ENCODE measurements at regions not wholly inside any gene's neighbourhood (a gene's known extent, or its start where the extent isn't known, plus 50 kb on each side); places are given as distances from the start of the nearest gene placed in this dataset.

GRCh38 chr11:43589601-43590250 lies 90.8 kb upstream of the HSD17B12 start:
- DNase-seq (ENCODE audit: low read depth in 1 of 2, low spot score in 1 of 2) = no peak
- peaks cover 2% of the 10 kb centered on the region for H3K27me3 ChIP-seq (ENCODE audit: insufficient read depth, poor library complexity, severe bottlenecking)
- no peak overlapping the region for H3K4me3 ChIP-seq (replicated peaks; ENCODE audit: insufficient read depth, low read length)
- no peak overlapping the region for H3K27ac ChIP-seq (replicated peaks)
- no peak for TF ChIP-seq GABPA (IDR thresholded peaks at IDR 0.05; ENCODE audit: low read depth)
- TF ChIP-seq REST (IDR thresholded peaks at IDR 0.05; ENCODE audit: insufficient replicate concordance, low read depth) = no peak
- TF ChIP-seq SPI1 (IDR thresholded peaks at IDR 0.05; ENCODE audit: borderline replicate concordance, low read depth) = no peak
- no peak for TF ChIP-seq CTCF (IDR thresholded peaks at IDR 0.05; ENCODE audit: insufficient read depth, low read length)
- no peak for TF ChIP-seq POLR2AphosphoS5 (IDR thresholded peaks at IDR 0.05; ENCODE audit: low read depth)

GRCh38 chr11:43601511-43601910 lies 79.0 kb upstream of the HSD17B12 start:
- Histone ChIP-seq H3K27ac (replicated peaks) (no peak overlapping the region), H3K4me3 (replicated peaks; ENCODE audit: insufficient read depth, low read length) (no peak overlapping the region), H3K27me3 (ENCODE audit: insufficient read depth, poor library complexity, severe bottlenecking) (no peaks in the 10 kb centered on the region)
- TF ChIP-seq GABPA (IDR thresholded peaks at IDR 0.05; ENCODE audit: low read depth) (no peak), POLR2AphosphoS5 (IDR thresholded peaks at IDR 0.05; ENCODE audit: low read depth) (no peak), CTCF (IDR thresholded peaks at IDR 0.05; ENCODE audit: insufficient read depth, low read length) (no peak), SPI1 (IDR thresholded peaks at IDR 0.05; ENCODE audit: borderline replicate concordance, low read depth) (no peak), REST (IDR thresholded peaks at IDR 0.05; ENCODE audit: insufficient replicate concordance, low read depth) (no peak)
- no peak for DNase-seq (ENCODE audit: low read depth in 1 of 2, low spot score in 1 of 2)

GRCh38 chr11:43602670-43603069 lies 77.9 kb upstream of the HSD17B12 start:
- Histone ChIP-seq H3K27me3 (ENCODE audit: insufficient read depth, poor library complexity, severe bottlenecking) (no peaks in the 10 kb centered on the region), H3K4me3 (replicated peaks; ENCODE audit: insufficient read depth, low read length) (no peak overlapping the region), H3K27ac (replicated peaks) (no peak overlapping the region)
- TF ChIP-seq GABPA (IDR thresholded peaks at IDR 0.05; ENCODE audit: low read depth) (no peak), CTCF (IDR thresholded peaks at IDR 0.05; ENCODE audit: insufficient read depth, low read length) (no peak), SPI1 (IDR thresholded peaks at IDR 0.05; ENCODE audit: borderline replicate concordance, low read depth) (no peak), POLR2AphosphoS5 (IDR thresholded peaks at IDR 0.05; ENCODE audit: low read depth) (no peak), REST (IDR thresholded peaks at IDR 0.05; ENCODE audit: insufficient replicate concordance, low read depth) (no peak)
- no peak for DNase-seq (ENCODE audit: low read depth in 1 of 2, low spot score in 1 of 2)
